NCI-H524 (cell line): ENCODE measurements at regions not wholly inside any gene's neighbourhood (a gene's known extent, or its start where the extent isn't known, plus 50 kb on each side); places are given as distances from the start of the nearest gene placed in this dataset.

Experiments used
- DNase-seq, 2 experiments: peaks; one replicate each; lab custom pipeline; 2025; lab: John Stamatoyannopoulos, UW

- no peak for DNase-seq
These were observed 163.5 kb upstream of the LYZL2 start for GRCh38 chr10:30793093-30793492.

GRCh38 chr10:30792025-30792424 is 162.5 kb upstream of the LYZL2 start:
- DNase-seq, result no peak

- no peak for DNase-seq
These were observed 161.7 kb upstream of the LYZL2 start for GRCh38 chr10:30791197-30791611.

GRCh38 chr10:30789806-30790205 is 160.3 kb upstream of the LYZL2 start:
- DNase-seq, result no peak

- DNase-seq, result no peak
These were observed 158.8 kb upstream of the LYZL2 start for GRCh38 chr10:30788307-30788706.

GRCh38 chr10:30786906-30787305 is 157.4 kb upstream of the LYZL2 start:
- no peak for DNase-seq

GRCh38 chr10:30786131-30786530 is 156.6 kb upstream of the LYZL2 start:
- DNase-seq, result no peak

GRCh38 chr10:30784897-30785605 is 155.5 kb upstream of the LYZL2 start:
- DNase-seq, result peak; percentile 79 to 85

- no peak for DNase-seq
These were observed 155.0 kb upstream of the LYZL2 start for GRCh38 chr10:30784524-30784896.

- peak; percentile 59 to 75 for DNase-seq
These were observed 154.5 kb upstream of the LYZL2 start for GRCh38 chr10:30783939-30784501.

GRCh38 chr10:30782537-30783461 is 153.2 kb upstream of the LYZL2 start:
- peak; percentile 67 to 81 for DNase-seq

- no peak for DNase-seq
These were observed 152.6 kb upstream of the LYZL2 start for GRCh38 chr10:30782157-30782536.

GRCh38 chr10:30781670-30782121 is 152.1 kb upstream of the LYZL2 start:
- peak in 1 of 2 experiments; percentile 6 for DNase-seq

GRCh38 chr10:30778769-30779168 is 149.2 kb upstream of the LYZL2 start:
- DNase-seq, result no peak

GRCh38 chr10:30775779-30776591 is 146.4 kb upstream of the LYZL2 start:
- DNase-seq, result no peak

GRCh38 chr10:30774261-30774660 is 144.7 kb upstream of the LYZL2 start:
- DNase-seq, result no peak

GRCh38 chr10:30773501-30773900 is 143.9 kb upstream of the LYZL2 start:
- no peak for DNase-seq

- no peak for DNase-seq
These were observed 141.3 kb upstream of the LYZL2 start for GRCh38 chr10:30770816-30771215.

- no peak for DNase-seq
These were observed 140.7 kb upstream of the LYZL2 start for GRCh38 chr10:30770229-30770628.

- DNase-seq, result no peak
These were observed 139.8 kb upstream of the LYZL2 start for GRCh38 chr10:30769361-30769760.

- DNase-seq, result no peak
These were observed 136.1 kb upstream of the LYZL2 start for GRCh38 chr10:30765616-30766015.
